HG03139 (cell line): ENCODE measurements at regions not wholly inside any gene's neighbourhood (a gene's known extent, or its start where the extent isn't known, plus 50 kb on each side); places are given as distances from the start of the nearest gene placed in this dataset.
"Not testable (repeated sequence)": the region's sequence is repeated elsewhere in the genome, so short reads cannot be mapped to it uniquely, and the experiment has no call there.

Experiments used
- ATAC-seq: cut with Tn5 transposase; IDR thresholded peaks from one replicate; pipeline ENCODE4 v1.9.1; 2021; ENCODE audit not compliant: unreplicated experiment

DNA sequence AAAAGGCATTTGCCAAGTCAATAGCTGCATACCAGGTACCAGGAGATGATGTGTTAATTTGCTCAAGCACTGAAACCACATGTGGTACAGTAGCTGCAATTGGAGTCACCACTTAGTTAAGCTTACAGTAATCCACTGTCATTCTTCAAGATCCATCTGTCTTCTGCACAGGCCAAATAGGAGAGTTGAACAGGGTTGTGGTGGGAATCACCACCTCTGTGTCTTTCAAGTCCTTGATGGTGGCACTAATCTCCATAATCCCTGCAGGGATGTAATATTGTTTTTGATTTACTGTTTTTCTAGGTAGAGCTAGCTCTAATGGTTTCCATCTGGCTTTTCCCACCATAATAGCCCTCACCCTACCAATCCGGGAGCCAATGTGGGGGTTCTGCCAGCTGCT is 91.9 kb downstream of the FCRL5 start:
- ATAC-seq: no peak

DNA sequence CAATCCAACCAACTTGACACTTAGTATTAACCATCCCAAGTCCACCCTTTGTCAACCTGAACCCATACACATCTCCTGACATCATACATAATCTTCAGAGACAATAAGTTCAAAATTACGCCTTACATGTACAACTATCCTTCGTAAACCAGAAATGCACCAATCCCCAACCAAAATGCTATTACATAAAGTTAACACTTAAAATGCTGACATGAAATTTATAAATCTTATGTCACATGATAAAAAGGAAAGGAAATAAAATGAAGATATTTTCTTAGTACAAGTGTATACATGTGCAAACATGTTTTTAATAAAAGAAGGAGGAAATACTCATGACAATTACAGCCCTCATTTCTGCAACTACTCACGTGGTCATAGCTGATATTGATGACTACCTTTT is 95.0 kb downstream of the FCRL5 start:
- ATAC-seq: no peak

DNA sequence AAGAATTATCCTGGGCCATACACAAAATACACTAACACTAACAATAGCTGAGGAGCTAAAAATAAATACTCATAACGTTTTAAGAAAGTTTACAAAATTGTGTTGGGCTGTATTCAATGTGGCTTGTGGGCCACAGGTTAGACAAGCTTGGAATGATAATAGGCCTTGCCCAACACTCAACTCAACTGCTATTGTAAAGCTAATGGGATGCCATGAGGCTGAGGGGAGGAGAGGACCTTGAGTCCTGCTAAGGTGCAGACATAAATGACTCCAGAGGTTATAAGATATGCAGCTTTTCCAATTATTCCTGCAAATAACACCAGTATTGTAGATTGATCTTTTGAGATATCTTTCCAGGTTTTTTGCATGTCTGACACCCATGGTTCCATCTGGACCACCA is 97.0 kb downstream of the FCRL5 start:
- no peak for ATAC-seq

DNA sequence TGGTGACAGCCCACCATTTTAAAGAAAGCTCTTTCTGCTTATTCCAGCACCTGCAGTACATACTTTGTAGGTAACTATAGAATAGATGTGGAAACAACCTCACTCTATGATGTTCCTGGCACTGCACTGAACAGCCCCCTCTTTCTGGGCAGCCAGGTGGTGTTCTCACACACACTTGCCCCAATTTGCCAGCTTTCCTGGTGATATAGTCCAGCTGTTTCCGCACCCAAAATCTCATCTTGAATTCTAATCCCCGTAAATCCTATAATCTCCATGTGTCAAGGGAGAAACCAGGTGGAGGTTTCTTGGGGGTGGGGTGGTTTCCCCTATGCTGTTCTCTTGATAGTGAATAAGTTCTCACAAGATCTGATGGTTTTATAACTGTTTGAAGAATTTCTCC is 102.2 kb downstream of the FCRL5 start:
- ATAC-seq: no peak

DNA sequence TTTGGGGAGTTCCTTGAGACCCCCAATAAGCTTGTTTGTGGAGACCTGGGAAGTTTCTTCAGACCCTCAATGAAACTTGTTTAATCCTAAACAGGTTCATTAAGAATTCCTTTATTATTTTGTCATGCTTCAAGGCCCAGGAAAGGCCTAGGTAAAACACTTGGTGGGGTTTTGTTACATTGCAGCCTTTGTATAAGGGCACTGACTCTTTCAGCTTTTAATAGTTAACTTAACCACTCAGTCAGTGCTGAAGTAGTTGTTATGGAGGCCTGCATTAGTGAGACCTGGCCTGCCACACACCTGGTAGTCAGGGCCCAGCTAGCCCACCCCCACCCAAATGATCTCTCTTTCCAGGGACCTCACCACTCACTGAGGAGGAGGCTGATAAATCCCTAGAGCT is 103.7 kb downstream of the FCRL5 start:
- ATAC-seq: no peak

DNA sequence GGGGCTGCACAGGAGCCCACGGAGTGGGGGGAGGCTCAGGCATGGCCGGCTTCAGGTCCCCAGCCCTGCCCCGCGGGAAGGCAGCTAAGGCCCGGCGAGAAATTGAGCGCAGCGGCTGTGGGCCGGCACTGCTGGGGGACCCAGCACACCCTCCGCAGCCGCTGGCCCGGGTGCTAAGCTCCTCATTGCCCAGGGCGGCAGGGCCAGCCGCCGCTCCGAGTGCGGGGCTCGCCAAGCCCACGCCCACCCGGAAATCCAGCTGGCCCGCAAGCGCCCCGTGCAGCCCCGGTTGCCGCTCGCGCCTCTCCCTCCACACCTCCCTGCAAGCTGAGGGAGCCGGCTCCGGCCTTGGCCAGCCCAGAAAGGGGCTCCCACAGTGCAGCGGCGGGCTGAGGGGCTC is 106.0 kb downstream of the FCRL5 start:
- ATAC-seq: not testable (repeated sequence)

DNA sequence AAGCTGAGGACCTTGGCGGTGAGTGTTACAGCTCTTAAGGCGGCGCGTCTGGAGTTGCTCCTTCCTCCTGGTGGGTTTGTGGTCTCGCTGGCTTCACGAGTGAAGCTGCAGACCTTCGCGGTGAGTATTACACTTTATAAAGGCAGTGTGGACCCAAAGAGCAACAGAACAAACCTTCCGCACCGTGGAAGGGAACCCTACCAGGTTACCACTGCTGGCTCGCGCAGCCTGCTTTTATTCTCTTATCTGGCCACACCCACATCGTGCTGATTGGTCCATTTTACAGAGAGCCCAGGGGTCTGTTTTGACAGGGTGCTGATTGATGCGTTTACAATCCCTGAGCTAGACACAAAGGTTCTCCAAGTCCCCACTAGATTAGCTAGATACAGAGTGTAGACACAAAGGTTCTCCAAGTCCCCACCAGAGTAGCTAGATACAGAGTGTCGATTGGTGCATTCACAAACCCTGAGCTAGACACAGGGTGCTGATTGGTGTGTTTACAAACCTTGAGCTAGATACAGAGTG is 106.6 kb downstream of the FCRL5 start:
- ATAC-seq: not testable (repeated sequence)

DNA sequence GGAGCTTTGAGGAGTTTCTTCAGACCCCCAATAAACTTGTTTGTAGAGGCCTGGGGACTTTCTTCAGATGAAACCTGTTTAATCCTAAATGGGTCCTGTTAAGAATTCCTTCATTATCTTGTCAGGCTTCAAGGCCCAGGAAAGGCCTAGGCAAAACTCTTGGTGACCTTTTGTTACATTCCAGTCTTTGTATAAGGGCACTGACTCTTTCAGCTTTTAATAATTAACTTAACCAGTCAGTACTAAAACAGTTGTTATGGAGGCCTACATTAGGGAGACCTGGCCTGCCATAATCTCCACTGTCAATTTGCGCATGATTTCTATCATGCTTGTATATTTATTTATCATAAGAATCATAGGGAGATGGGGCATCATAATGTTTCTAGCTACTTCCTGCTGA is 110.2 kb downstream of the FCRL5 start:
- ATAC-seq: no peak

DNA sequence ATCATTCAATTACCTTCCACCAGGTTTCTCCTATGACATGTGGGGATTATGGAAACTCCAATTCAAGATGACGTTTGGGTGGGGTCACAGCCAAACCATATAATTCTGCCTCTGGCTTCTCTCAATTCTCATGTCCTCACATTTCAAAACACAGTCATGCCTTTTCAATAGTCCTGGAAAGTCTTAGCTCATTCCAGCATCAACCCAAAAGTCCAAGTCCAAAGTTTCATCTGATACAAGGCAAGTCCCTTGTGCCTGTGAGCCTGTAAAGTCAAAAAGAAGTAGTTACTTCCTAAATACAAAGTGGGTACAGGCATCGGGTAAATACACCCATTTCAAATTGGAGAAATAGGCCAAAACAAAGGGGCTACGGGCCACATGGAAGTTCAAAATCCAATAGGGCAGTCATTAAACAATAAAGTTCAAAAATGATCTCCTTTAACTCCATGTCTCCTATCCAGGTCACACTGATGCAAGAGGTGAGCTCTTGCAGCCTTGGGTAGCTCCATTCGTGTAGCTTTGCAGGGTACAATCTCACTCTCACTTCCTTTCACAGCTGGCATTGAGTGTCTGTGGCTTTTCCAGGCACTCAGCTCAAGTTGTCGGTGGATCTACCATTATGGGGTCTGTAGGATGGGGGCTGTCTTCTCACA is 112.9 kb downstream of the FCRL5 start:
- no peak for ATAC-seq

DNA sequence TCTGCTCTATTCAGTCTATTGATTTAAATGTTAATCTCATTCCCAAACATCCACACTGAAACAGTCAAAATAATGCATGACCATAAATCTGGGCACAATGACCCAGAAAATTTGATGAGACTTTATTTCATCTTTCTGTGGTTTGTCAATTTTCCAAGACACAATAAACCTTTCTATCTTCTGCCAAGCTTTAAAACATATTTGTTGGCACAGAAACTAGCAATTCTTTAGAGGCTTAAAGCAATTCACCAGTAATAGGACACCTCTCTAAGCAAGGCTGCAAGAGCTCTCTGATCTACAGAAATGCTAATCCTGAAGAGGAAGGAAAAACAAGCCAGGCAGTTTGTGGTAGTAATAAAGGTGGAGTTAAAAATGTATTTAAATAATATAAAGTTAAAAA is 113.7 kb downstream of the FCRL5 start:
- ATAC-seq: no peak

DNA sequence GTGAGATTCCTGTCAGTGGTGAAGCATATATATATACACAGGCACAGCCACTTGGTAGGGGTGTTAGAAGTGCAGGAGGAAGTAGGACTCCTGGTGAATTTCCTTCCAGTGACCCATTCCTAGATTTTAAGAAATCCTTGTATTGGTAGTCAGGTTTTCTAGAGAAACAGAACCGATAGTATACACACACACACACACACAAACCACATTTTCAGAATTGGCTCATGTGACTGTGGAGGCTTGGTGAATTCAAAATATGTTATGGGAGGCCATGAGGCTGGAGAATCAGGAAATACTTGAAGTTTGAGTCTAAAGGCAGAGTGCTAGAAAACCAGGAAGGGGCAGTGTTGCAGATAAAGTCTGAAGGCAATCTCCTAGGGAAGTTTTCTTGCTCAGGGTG is 114.2 kb downstream of the FCRL5 start:
- ATAC-seq: no peak

DNA sequence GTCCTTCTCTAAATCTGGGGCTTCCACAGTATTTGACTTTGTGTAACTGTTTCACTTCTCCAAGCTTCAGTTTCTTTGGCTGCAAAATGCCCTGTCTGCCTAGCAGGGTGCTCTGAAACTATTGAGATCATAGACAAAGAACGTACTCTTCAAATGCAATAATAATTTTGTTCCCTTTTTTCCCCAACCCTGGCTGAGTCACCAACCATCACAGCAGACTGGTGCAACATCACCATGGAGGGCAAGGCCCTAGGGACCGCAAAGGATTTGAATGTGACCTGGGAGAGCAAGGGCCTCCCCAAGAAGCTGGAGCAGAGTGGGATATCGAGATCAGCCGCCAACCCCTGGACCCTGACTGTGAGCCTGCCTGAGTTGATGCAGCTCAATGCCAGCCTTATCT is 115.0 kb downstream of the FCRL5 start:
- ATAC-seq: no peak

DNA sequence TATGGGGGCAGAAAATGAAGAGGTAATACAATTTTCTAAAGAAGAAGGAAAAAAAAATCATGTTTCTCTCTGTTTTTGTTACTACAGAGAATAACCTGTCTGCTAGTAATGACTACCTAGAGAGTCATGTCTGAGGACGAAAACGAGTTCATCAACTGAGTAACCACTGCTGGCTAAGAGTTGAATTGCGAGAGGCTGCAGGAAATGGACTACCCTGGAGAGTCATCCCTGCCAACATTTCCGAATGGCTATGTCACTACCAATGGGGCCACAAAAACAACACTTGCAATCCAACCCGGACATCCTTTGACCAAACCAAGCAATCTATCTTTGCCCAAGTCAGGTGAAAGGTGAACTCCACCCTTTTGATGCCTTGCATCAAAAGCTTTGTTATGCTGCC is 120.6 kb downstream of the FCRL5 start:
- no peak for ATAC-seq

DNA sequence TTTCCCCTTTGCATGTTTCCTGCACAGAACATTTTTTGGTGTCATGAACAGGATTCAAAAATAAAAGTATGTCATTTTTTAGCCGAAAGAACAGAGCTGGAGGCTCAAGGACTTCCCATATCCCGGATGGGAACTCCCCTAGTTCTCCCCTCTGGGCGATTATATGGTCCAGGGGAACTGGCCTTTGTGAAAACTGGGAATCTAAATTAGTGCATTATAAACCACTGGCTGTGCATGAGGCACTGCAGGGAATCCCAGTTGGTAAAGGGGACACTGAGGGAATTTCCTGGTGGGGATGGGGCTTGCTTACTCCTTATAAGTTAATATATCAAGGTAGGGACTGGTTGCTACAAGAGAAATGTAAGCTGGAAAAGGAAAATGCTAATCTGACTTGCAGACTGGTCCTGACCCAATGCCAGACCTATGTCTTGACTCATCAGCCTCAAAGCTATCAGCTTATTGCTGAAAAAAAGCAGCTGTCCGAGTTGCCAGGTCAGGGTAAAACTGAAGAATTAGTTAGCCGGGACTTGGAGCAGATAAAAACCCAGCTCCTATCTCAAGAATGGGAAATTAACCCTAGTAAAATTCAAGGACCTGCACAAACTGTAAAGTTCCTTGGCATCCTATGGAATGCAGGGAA is 122.6 kb downstream of the FCRL5 start:
- no peak for ATAC-seq

DNA sequence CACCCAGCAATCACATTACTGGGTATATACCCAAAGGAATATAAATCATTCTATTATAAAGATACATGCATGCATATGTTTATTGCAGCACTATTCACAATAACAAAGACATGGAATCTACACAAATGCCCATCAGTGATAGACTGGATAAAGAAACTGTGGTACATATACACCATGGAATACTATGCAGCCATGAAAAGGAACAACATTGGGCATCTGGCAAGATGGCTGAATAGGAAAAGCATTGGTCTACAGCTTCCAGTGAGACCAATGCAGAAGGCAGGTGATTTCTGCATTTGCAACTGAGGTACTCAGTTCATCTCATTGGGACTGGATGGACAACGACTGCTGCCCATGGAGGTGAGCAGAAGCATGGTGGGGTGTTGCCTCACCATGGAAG is 128.6 kb downstream of the FCRL5 start:
- not testable (repeated sequence) for ATAC-seq

DNA sequence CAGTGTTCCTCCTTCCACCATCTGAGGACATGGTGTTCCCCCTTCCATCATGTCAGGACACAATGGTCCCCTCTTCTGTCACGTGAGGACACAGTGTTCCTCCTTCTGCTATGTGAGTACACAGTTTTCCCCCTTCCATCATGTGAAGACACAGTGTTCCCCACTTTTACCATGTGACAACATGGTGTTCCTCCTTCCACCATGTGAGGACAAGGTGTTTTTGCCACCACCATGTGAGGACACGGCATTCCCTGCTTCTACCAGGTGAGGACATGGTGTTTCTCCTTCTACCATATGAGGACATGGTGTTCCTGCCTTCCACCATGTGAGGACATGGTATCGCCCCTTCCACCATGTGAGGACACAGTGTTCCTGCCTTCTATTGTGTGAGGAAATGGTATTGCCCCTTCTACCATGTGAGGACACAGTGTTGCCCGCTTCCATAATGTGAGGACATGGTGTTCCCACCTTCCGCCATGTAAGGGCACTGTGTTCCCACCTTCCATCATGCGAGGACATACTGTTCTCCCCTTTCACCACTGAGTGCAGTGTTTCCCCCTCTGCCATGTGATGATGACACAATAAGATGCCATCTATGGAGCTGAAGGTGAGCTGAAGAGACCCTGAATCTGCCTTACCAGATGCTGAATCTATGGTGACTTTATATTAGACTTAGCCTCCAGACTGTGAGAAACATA is 132.3 kb downstream of the FCRL5 start:
- no peak for ATAC-seq

DNA sequence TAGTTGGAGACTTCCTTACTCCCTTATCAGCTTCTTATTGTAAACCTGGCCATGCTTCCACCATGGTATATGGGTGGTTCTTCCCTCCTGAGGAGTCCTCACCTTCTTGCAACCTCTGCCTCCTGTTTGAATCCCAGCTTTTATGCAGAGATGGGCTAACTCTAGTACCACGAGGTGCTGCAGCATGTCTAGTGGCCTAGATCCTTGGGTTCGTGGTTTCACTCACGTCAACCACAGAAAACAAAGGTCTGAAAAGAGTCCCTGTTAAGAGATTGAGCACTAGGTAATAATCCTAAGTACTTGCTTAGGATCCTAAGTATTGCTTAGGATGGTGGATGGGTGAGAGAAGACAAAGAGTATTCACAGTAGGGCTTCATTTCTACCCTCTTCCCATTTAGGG is 133.7 kb downstream of the FCRL5 start:
- ATAC-seq: no peak

DNA sequence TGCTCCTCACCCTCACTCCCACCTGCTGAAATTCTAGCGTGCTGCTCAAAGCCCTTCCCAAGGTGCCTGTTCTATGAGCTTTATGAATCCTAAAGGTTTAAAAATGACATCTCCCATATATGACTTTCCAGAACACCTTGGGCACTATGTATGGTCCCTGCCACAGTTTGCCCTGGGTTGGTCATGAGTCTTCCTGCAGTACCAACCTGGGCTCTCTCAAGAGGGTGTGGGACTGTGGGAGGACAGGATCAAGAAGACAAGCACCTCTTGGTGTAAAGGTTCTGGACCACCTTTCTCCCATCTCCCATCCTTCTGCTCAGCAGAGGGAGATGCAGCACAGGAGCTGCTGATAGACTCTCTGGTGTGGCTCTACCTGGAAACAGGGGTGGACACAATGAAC is 134.1 kb downstream of the FCRL5 start:
- ATAC-seq: no peak

DNA sequence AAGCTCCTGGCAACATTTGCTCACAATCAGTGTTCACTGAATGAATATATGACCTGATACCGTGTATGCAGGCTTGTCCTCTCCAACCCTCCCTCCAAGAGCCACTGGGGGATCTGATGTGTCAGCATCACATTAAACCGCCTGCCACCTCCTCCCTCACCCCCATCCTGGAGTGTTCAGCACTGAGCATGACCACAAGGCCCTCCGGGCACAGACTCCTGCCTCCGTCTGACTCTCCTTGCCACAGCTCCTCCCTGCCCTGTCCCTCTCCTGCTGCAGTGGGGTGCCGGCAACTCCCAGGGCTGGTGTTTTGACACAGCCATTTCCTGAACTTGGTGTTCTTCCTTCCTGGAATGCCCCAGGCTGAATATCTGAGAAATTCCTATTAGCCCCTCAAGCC is 136.7 kb downstream of the FCRL5 start:
- no peak for ATAC-seq

DNA sequence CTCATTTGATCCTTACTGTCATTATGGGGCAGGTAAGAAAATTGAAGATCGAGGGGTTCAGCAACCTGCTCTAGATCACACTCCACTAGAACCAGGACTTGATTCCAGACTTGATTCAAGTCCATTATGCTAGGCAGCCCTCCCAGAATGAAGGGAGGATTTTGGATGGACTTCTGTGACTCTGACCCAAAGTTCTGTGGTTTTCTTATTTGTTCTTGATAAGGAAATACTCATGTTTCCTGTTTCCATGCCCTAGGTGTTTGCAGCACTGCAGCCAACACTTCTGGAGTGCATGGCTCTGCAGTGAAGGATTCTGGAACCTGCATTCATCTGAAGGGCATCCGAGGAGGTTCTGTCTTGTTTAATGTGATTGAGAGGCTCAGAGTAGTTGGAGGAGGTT is 140.0 kb downstream of the FCRL5 start:
- ATAC-seq: no peak

DNA sequence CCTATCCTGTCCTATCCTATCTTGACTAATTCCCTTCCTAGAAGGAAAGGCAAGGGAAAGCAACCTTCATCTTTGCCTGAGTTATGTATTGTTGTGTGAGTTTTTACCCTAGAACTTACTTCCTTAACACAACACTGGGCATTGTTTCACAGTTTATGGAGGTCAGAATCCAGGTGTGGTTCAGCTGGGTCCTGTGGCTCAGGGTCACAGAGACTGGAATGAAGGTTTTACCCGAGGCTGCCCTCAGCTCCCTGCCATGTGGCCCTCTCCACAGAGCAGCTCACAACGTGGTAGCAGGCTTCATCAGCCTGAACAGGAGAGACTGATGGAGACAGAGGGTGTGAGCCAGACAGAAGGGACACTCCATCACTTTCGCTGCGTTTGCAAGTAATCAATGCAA is 140.5 kb downstream of the FCRL5 start:
- no peak for ATAC-seq

DNA sequence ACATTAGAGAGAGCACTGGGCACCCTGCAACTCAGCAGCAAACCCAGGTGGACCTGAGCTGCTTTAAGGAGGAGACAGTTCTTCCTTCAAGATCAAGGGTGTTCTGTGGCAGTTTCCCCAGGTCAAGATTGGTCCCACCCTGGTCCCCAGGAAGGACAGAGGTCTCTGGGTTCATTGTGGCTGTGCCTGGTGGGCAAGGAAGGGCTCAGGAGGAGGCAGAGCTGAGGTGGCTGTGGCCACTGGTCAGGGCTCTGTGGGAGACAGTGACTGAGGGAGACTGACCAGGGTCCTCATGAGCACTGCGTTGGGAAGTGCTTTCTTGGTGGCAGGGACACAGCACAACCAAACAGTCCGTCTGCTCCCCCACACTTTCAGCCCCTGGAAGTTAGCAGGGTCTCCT is 141.3 kb downstream of the FCRL5 start:
- no peak for ATAC-seq
